K562 (cell line): ENCODE measurements at regions not wholly inside any gene's neighbourhood (a gene's known extent, or its start where the extent isn't known, plus 50 kb on each side); places are given as distances from the start of the nearest gene placed in this dataset.

ENCODE experiments used
- ATAC-seq: fragments of 200-7000 bp; cut with Tn5 transposase; 3 replicates; pipeline ENCODE4 v1.9.1; 2020; ENCODE audit warnings: moderate library complexity
- BruUV-seq: library from RNA; stranded (reverse); fragments of 400-500 nt; replicated peaks from 2 replicates; lab custom pipeline; 2021; lab: Mats Ljungman, UMichigan
- CTCF ChIA-PET: fragments of 300-600 bp; formaldehyde crosslinking; extraction: SDS; loops from one replicate; lab custom pipeline; 2021; ENCODE audit warnings: low intra/inter-chr PET ratio; lab: Yijun Ruan, JAX
- POLR2A ChIA-PET: fragments of 300-600, 350-650 bp; sonication (Branson Sonifier 250); formaldehyde crosslinking; extraction: SDS; loops from one replicate; lab custom pipeline; 2021; ENCODE audit warnings: antibody characterized with exemption, inconsistent platforms; lab: Yijun Ruan, JAX
- DNase-seq, 4 experiments: peaks; one replicate each; pipeline versions ENCODE4 v3.0.0 to v3.0.0-alpha.2; 2011 to 2018; ENCODE audit warnings: low spot score in 3 of 4, mixed read lengths in 3 of 4; ENCODE audit errors: extremely low read depth in 1 of 4
- FAIRE-seq: peaks from 2 replicates; lab custom pipeline; 2011; peaks lifted over from hg19 to GRCh38; lab: Jason Lieb, UNC
- H2AFZ ChIP-seq: 2 replicates; pipeline ENCODE4 v1.6.0; 2011; ENCODE audit warnings: low read depth, low read length, control low read depth, inconsistent platforms
- H3K27ac ChIP-seq: fragments of 200-600 bp; 3 replicates; pipeline ENCODE4 v1.8.0; 2011; ENCODE audit warnings: low read depth, mild to moderate bottlenecking, control low read depth, inconsistent platforms, low read length, moderate library complexity, mixed read lengths; ENCODE audit errors: extremely low read depth
- H3K27me3 ChIP-seq, 2 experiments: fragments of 300-600 bp in 1 of 2; 2 replicates in 1 of 2; 3 replicates in 1 of 2; pipeline versions ENCODE4 v1.6.0 to v1.8.0; 2011; ENCODE audit warnings: inconsistent platforms in 2 of 2, low read length in 2 of 2, mild to moderate bottlenecking in 1 of 2, mixed read lengths in 1 of 2, moderate library complexity in 1 of 2; ENCODE audit not compliant: control insufficient read depth in 2 of 2, insufficient read depth in 2 of 2
- H3K36me3 ChIP-seq: fragments of 300-600 bp; 3 replicates; pipeline ENCODE4 v1.8.0; 2011; ENCODE audit warnings: mild to moderate bottlenecking, low read length, inconsistent platforms; ENCODE audit not compliant: control insufficient read depth, insufficient read depth
- H3K4me1 ChIP-seq, 2 experiments: fragments of 200-600 bp in 1 of 2; replicated peaks in 1 of 2; 2 replicates in 1 of 2; 3 replicates in 1 of 2; pipeline versions ENCODE4 v1.5.1 to v1.8.0; 2011; ENCODE audit warnings: inconsistent platforms in 2 of 2, low read length in 2 of 2, mild to moderate bottlenecking in 1 of 2, mixed read lengths in 1 of 2, moderate library complexity in 1 of 2; ENCODE audit not compliant: control insufficient read depth in 2 of 2, insufficient read depth in 2 of 2
- H3K4me2 ChIP-seq: 2 replicates; pipeline ENCODE4 v1.6.1; 2011; ENCODE audit warnings: low read length, control low read depth, inconsistent platforms, mixed read lengths; ENCODE audit not compliant: insufficient read depth
- H3K4me3 ChIP-seq: fragments of 200-600 bp; sonication (generic), shearing (Covaris generic); 2 replicates; pipeline ENCODE4 v1.5.1; 2016; ENCODE audit warnings: control low read depth, inconsistent platforms
- H3K79me2 ChIP-seq: fragments of 200-600 bp; 3 replicates; pipeline ENCODE4 v1.8.0; 2011; ENCODE audit warnings: low read length, inconsistent platforms; ENCODE audit not compliant: control insufficient read depth, insufficient read depth
- H3K9ac ChIP-seq, 2 experiments: 2 replicates each; pipeline versions ENCODE4 v1.6.0 to v1.6.1; 2011; ENCODE audit warnings: low read depth in 2 of 2, low read length in 2 of 2, control low read depth in 1 of 2, inconsistent platforms in 1 of 2, mild to moderate bottlenecking in 1 of 2, mixed read lengths in 1 of 2; ENCODE audit not compliant: insufficient read depth in 1 of 2
- H3K9me1 ChIP-seq: one replicate; pipeline ENCODE4 v1.6.0; 2011; ENCODE audit warnings: inconsistent platforms, mild to moderate bottlenecking, low read length, moderate library complexity; ENCODE audit not compliant: control insufficient read depth, insufficient read depth
- H3K9me3 ChIP-seq: replicated peaks from 2 replicates; pipeline ENCODE4 v1.5.1; 2011; ENCODE audit warnings: low read depth, low read length, inconsistent platforms; ENCODE audit not compliant: control insufficient read depth, insufficient read depth
- H4K20me1 ChIP-seq: replicated peaks from 2 replicates; pipeline ENCODE4 v1.6.1; 2011; ENCODE audit warnings: low read length, inconsistent platforms, mixed read lengths; ENCODE audit not compliant: control insufficient read depth, insufficient read depth
- ARID3B ChIP-seq: fragments of 250-450 bp; sonication (Bioruptor Pico); IDR thresholded peaks from 2 replicates; pipeline ENCODE4 v1.4.0; 2020; ENCODE audit warnings: borderline replicate concordance
- ASH1L ChIP-seq: fragments of 450-650 bp; IDR thresholded peaks from 2 replicates; pipeline ENCODE4 v1.6.1; 2018; ENCODE audit warnings: borderline replicate concordance, mild to moderate bottlenecking, low read depth; ENCODE audit not compliant: partially characterized antibody
- CBX5 ChIP-seq: IDR thresholded peaks from 2 replicates; pipeline ENCODE4 v1.6.1; 2014; ENCODE audit warnings: low read depth, borderline replicate concordance
- CHD2 ChIP-seq: IDR thresholded peaks from 2 replicates; pipeline ENCODE4 v1.6.1; 2011; ENCODE audit warnings: low read depth, low read length
- DDX20 ChIP-seq: fragments of 450-650 bp; IDR thresholded peaks from 2 replicates; pipeline ENCODE4 v1.6.1; 2016; ENCODE audit warnings: missing genetic modification characterization, low read depth, mild to moderate bottlenecking, missing compliant biosample characterization, moderate library complexity
- E4F1 ChIP-seq: fragments of 250-450 bp; sonication (Bioruptor Pico); IDR thresholded peaks from 2 replicates; pipeline ENCODE4 v1.5.0; 2021; ENCODE audit warnings: mild to moderate bottlenecking, borderline replicate concordance
- EP400 ChIP-seq: fragments of 450-650 bp; IDR thresholded peaks from 2 replicates; pipeline ENCODE4 v1.6.1; 2017; ENCODE audit warnings: antibody characterized with exemption, mild to moderate bottlenecking, moderate library complexity
- HDAC3 ChIP-seq: fragments of 450-650 bp; IDR thresholded peaks from 2 replicates; pipeline ENCODE4 v1.6.1; 2018; ENCODE audit warnings: borderline replicate concordance, mild to moderate bottlenecking, moderate library complexity; ENCODE audit not compliant: partially characterized antibody
- MCM7 ChIP-seq, 2 experiments: fragments of 450-650 bp; IDR thresholded peaks; 2 replicates each; pipeline ENCODE4 v1.6.1; 2016 to 2018
- MEF2D ChIP-seq: conservative IDR thresholded peaks from 2 replicates; pipeline ENCODE4 v1.6.1; 2016; ENCODE audit warnings: low read depth, missing genetic modification characterization, missing compliant biosample characterization
- OTX1 ChIP-seq: fragments of 450-650 bp; formaldehyde crosslinking; IDR thresholded peaks from 2 replicates; pipeline ENCODE4 v1.4.0; 2022; ENCODE audit warnings: mild to moderate bottlenecking
- SP1 ChIP-seq: sonication (generic); formaldehyde crosslinking; IDR thresholded peaks from 2 replicates; pipeline ENCODE4 v1.8.1; 2022; ENCODE audit warnings: mild to moderate bottlenecking, missing genetic modification reagents
- TCFL5 ChIP-seq: fragments of 250-450 bp; sonication (Bioruptor Pico); conservative IDR thresholded peaks from 2 replicates; pipeline ENCODE4 v1.6.1; 2021; ENCODE audit warnings: mild to moderate bottlenecking, moderate library complexity, matching md5 sums
- TOE1 ChIP-seq, 2 experiments: fragments of 450-650 bp in 1 of 2; sonication (generic) in 1 of 2; formaldehyde crosslinking in 1 of 2; IDR thresholded peaks; 2 replicates each; pipeline versions ENCODE4 v1.7.1 to v1.8.0; 2016 to 2022; ENCODE audit warnings: borderline replicate concordance in 2 of 2, mild to moderate bottlenecking in 2 of 2, antibody characterized with exemption in 1 of 2, inconsistent platforms in 1 of 2, low read depth in 1 of 2, missing genetic modification reagents in 1 of 2, moderate library complexity in 1 of 2
- ZNF121 ChIP-seq: sonication (generic); formaldehyde crosslinking; conservative IDR thresholded peaks from 2 replicates; pipeline ENCODE4 v1.8.0; 2022; ENCODE audit warnings: missing genetic modification reagents
- ZNF384 ChIP-seq: IDR thresholded peaks from 2 replicates; pipeline ENCODE4 v1.6.1; 2012; ENCODE audit warnings: low read depth, low read length, improper control_type of control experiment
- ZNF507 ChIP-seq: conservative IDR thresholded peaks from 2 replicates; pipeline ENCODE4 v1.6.1; 2017; ENCODE audit warnings: missing genetic modification characterization, missing compliant biosample characterization
- ZNF764 ChIP-seq: fragments of 250-450 bp; sonication (Bioruptor Pico); IDR thresholded peaks from 2 replicates; pipeline ENCODE4 v1.4.0; 2020; ENCODE audit warnings: low read depth, mild to moderate bottlenecking, moderate library complexity
- WGBS: fragments of 100-300 bp; shearing (Covaris generic); methylation state at CpG from one replicate; pipeline ENCODE4 v1.1.6; 2016; ENCODE audit warnings: low coverage, mixed read lengths; ENCODE audit not compliant: insufficient coverage; ENCODE audit errors: missing lambda C conversion rate; 5-methylcytosine and 5-hydroxymethylcytosine counted together
- in situ Hi-C: fragments of 300-500 bp; cut with MboI; formaldehyde crosslinking; loops from 4 replicates; pipeline ENCODE4 v1.15.0; 2018; ENCODE audit warnings: inconsistent platforms, mixed read lengths
- intact Hi-C: fragments of 100-400 bp; cut with micrococcal nuclease; formaldehyde crosslinking; loops from 2 replicates; pipeline ENCODE4 v1.14.2; 2022
- TF ChIP-seq, protein P1 (sequence below): sonication (generic); formaldehyde crosslinking; IDR thresholded peaks from 2 replicates; pipeline ENCODE4 v1.8.1; 2022; ENCODE audit warnings: missing genetic modification reagents

DNA sequence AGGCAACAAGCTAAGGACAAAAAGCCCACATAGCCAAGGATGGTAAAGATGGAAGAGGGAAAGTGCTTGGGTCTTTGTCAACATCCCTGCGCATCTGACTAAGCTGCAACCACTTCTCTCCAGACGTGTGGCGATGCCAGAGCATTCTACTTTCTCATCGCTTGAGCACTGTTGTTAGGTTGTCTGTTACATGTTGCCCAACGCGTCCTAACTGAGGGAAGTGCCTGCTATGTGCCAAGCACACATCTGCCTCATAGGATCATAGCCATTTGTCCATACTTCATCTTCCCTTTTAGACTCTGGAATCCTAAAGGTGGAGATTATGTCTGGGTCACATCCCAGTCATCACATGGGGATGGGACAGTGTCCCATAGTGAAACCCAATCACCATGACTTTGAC is 464.9 kb downstream of the MATN1 start:
- peaks cover 5 to 42% of the 10 kb centered on the region in 2 experiments; a peak in 4 of 5 replicates for H3K27me3 ChIP-seq
- H3K79me2 ChIP-seq = no peaks in the 10 kb centered on the region
- H3K36me3 ChIP-seq = no peaks in the 10 kb centered on the region
- H3K27ac ChIP-seq = no peak overlapping the region
- H3K4me2 ChIP-seq = no peak overlapping the region
- no peak for DNase-seq
- POLR2A ChIA-PET = no interaction called here
- H3K9me3 ChIP-seq = no peaks in the 10 kb centered on the region
- WGBS = 0% methylated on average over 6 of the region's 6 CpGs
- H3K9me1 ChIP-seq = no peaks in the 10 kb centered on the region
- TF ChIP-seq EP400 (no peak), CBX5 (no peak), ZNF384 (no peak), ARID3B (CRISPR knock-in tag) (no peak), E4F1 (CRISPR knock-in tag) (no peak), TCFL5 (CRISPR knock-in tag) (no peak), ZNF764 (CRISPR knock-in tag) (no peak), ASH1L (no peak), CHD2 (no peak), ZNF507 (no peak), OTX1 (CRISPR knock-in tag) (no peak), MCM7 (IDR thresholded peaks at IDR 0.05) (no peak), MEF2D (tag) (no peak), HDAC3 (no peak), DDX20 (tag) (no peak), TOE1 (IDR thresholded peaks at IDR 0.05; ENCODE audit: borderline replicate concordance) (no peak), TOE1 (CRISPR knock-in tag; IDR thresholded peaks at IDR 0.05; ENCODE audit: borderline replicate concordance, low read depth) (no peak), SP1 (CRISPR knock-in tag) (no peak), ZNF121 (no peak)
- TF ChIP-seq, protein P1, sequence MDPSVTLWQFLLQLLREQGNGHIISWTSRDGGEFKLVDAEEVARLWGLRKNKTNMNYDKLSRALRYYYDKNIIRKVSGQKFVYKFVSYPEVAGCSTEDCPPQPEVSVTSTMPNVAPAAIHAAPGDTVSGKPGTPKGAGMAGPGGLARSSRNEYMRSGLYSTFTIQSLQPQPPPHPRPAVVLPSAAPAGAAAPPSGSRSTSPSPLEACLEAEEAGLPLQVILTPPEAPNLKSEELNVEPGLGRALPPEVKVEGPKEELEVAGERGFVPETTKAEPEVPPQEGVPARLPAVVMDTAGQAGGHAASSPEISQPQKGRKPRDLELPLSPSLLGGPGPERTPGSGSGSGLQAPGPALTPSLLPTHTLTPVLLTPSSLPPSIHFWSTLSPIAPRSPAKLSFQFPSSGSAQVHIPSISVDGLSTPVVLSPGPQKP (CRISPR knock-in tag) = no peak
- TF ChIP-seq, all 486 proteins: peak for 0
- no peak overlapping the region for H2AFZ ChIP-seq
- no peaks in the 10 kb centered on the region for H4K20me1 ChIP-seq
- H3K4me1 ChIP-seq = no peaks in the 10 kb centered on the region
- CTCF ChIA-PET = no interaction called here
- in situ Hi-C loops = no loop called here
- H3K9ac ChIP-seq = no peak overlapping the region
- ATAC-seq (no peak), FAIRE-seq (no peak)
- intact Hi-C loops = no loop called here
- BruUV-seq = no TSS peak
- no peak overlapping the region for H3K4me3 ChIP-seq
